HK-2 (cell line): ENCODE measurements at regions not wholly inside any gene's neighbourhood (a gene's known extent, or its start where the extent isn't known, plus 50 kb on each side); places are given as distances from the start of the nearest gene placed in this dataset.
"Not testable (repeated sequence)": the region's sequence is repeated elsewhere in the genome, so short reads cannot be mapped to it uniquely, and the experiment has no call there.

Experiments used
- DNase-seq: peaks from one replicate; pipeline ENCODE4 v3.0.0-alpha.2; 2018; ENCODE audit not compliant: unreplicated experiment

GRCh38 chr13:47892374-47892773 lies 108.7 kb downstream of the SUCLA2 start:
- DNase-seq = no peak

GRCh38 chr13:47890146-47890814 lies 110.8 kb downstream of the SUCLA2 start:
- DNase-seq = no peak

- DNase-seq = no peak
These were observed 114.8 kb downstream of the SUCLA2 start for GRCh38 chr13:47886314-47886713.

- no peak for DNase-seq
These were observed 125.9 kb downstream of the SUCLA2 start for GRCh38 chr13:47875201-47875600.

GRCh38 chr13:47873987-47874386 lies 127.1 kb downstream of the SUCLA2 start:
- not testable (repeated sequence) for DNase-seq

GRCh38 chr13:47873319-47873718 lies 127.8 kb downstream of the SUCLA2 start:
- not testable (repeated sequence) for DNase-seq

GRCh38 chr13:47869776-47870175 lies 131.3 kb downstream of the SUCLA2 start:
- no peak for DNase-seq

GRCh38 chr13:47865883-47866282 lies 135.2 kb downstream of the SUCLA2 start:
- DNase-seq = no peak

- no peak for DNase-seq
These were observed 138.2 kb downstream of the SUCLA2 start for GRCh38 chr13:47862841-47863240.

GRCh38 chr13:47859165-47859564 lies 141.9 kb downstream of the SUCLA2 start:
- DNase-seq = no peak

- no peak for DNase-seq
These were observed 142.7 kb downstream of the SUCLA2 start for GRCh38 chr13:47858042-47859025.

- no peak for DNase-seq
These were observed 147.8 kb downstream of the SUCLA2 start for GRCh38 chr13:47853236-47853635.

- no peak for DNase-seq
These were observed 154.2 kb downstream of the SUCLA2 start for GRCh38 chr13:47846886-47847285.

GRCh38 chr13:47845981-47846380 lies 155.1 kb downstream of the SUCLA2 start:
- DNase-seq = peak; percentile 59

GRCh38 chr13:47843005-47843404 lies 158.1 kb downstream of the SUCLA2 start:
- no peak for DNase-seq

- no peak for DNase-seq
These were observed 159.9 kb downstream of the SUCLA2 start for GRCh38 chr13:47841151-47841550.

GRCh38 chr13:47837906-47838305 lies 163.2 kb downstream of the SUCLA2 start:
- DNase-seq = no peak

- DNase-seq = no peak
These were observed 163.8 kb downstream of the SUCLA2 start for GRCh38 chr13:47837104-47837880.

- no peak for DNase-seq
These were observed 165.4 kb downstream of the SUCLA2 start for GRCh38 chr13:47835470-47836228.

- no peak for DNase-seq
These were observed 168.6 kb downstream of the SUCLA2 start for GRCh38 chr13:47832458-47832972.

- no peak for DNase-seq
These were observed 169.8 kb downstream of the SUCLA2 start for GRCh38 chr13:47831265-47831664.
